ENCODE measurements at regions not wholly inside any gene's neighbourhood (a gene's known extent, or its start where the extent isn't known, plus 50 kb on each side); places are given as distances from the start of the nearest gene placed in this dataset.
"Not testable (repeated sequence)": the region's sequence is repeated elsewhere in the genome, so short reads cannot be mapped to it uniquely, and the experiment has no call there.

DNA sequence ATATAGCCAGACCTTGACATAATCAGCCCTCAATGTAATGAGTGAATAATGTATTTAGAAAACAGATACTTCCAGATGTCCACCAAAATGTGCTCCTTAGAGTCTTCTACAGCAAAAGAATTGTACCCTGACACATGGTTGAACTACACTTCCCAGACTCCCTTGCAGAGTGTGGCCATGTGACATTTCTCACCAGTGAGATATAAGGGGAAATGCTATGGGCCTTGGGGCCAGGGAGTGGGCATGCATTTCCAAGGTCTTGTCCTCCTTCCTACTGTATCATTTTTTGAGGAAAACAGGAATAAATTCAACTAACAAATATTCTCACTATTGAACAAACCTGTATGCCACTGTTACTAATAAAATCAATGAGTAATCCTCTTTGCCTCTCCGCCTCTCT, 211.4 kb upstream of the SMLR1 start:
- peaks cover 5 to 7% of the 10 kb centered on the region in 2 donors for H3K9me3 Mint-ChIP-seq
- no peak overlapping the region for H3K27ac Mint-ChIP-seq
- H3K4me3 Mint-ChIP-seq, result no peak overlapping the region
- no peak for ATAC-seq
- DNase-seq, result no peak
- H3K27me3 Mint-ChIP-seq, result no peaks in the 10 kb centered on the region
- peaks cover 17% of the 10 kb centered on the region for H3K4me1 Mint-ChIP-seq

DNA sequence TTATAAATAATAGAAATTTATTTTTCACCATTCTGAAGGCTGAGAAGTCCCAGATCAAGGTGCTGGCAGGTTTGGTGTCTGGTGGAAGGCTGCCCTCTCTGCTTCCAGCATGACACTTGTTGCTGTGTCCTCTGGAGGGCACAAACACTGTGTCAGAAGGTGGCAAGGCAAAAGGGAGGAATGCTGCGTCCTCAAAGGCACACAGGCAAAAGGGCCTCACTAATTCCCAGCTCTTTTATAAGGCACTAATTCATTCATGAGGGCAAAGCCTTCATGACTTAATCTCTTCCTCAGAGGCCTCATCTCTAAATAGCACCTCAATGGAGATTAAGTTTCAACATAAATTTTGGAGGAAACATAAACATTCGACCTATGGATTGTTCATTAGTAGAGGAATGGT, 209.5 kb upstream of the SMLR1 start:
- no peak overlapping the region for H3K27ac Mint-ChIP-seq
- ATAC-seq (no peak), DNase-seq (no peak)
- peaks cover 5 to 7% of the 10 kb centered on the region in 2 donors for H3K9me3 Mint-ChIP-seq
- H3K27me3 Mint-ChIP-seq, result no peaks in the 10 kb centered on the region
- H3K4me1 Mint-ChIP-seq, result peaks cover 17% of the 10 kb centered on the region
- H3K4me3 Mint-ChIP-seq, result no peak overlapping the region

DNA sequence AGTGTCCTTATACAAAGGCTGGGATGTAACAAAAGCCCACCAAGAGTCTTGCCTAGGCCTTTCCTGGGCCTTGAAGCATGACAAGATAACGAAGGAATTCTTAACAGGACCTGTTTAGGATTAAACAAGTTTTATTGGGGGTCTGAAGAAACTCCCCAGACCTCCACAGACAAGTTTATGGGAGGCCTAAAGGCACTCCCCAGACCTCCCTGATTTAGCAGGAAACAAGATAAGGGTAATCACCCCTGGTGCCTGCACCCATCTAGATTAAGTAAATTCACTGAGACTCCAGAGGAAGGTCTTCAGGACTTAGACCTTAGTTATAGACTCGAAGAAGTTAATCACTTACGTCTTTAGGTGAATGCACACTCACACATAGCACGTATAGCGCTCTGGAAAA, 208.4 kb upstream of the SMLR1 start:
- not testable (repeated sequence) for H3K27me3 Mint-ChIP-seq, ATAC-seq, H3K27ac Mint-ChIP-seq, DNase-seq, H3K4me3 Mint-ChIP-seq
- H3K9me3 Mint-ChIP-seq, result peaks cover 16 to 18% of the 10 kb centered on the region in 2 donors
- H3K4me1 Mint-ChIP-seq, result peaks cover 26% of the 10 kb centered on the region

DNA sequence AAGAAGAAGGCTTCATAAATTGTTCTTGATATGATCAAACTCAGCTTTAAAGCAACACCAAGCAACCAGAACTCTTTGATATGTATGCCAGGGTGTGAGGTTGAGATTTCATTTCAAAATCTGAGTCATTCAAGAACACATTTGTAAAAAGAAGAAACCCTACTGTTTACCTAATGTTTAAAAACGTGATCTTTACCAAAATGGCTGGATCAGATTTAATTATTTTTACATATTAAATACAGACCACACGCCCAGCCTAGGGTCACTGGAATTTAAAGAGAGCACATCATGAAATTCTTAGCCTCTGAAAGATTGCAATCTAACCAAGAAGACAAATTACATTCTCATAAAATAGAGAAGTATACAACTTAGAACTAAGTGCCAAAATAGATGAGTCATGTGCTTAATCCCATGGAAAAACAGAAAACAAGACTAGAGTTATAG, 206.8 kb upstream of the SMLR1 start:
- DNase-seq, result no peak
- peaks cover 17 to 18% of the 10 kb centered on the region in 2 donors for H3K9me3 Mint-ChIP-seq
- ATAC-seq, result peak; percentile 80

DNA sequence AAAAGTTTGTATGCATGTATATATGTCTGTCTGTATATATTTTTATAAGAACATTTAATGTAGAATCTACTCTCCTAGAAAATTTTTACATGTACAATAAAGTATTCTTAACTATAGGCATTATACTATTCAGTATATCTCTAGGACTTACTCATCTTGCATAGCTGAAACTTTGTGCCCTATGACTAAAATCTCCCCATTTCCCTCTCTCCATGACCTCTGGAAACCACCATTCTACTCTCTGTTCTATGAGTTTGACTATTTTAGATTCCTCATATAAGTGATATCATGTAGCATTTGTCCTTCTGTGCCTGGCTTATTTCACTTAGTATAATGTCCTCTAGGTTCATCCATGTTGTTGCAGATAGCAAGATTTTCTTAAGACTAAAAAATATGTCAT, 205.1 kb upstream of the SMLR1 start:
- peaks cover 26% of the 10 kb centered on the region for H3K4me1 Mint-ChIP-seq
- peak; percentile 86 for ATAC-seq
- H3K27me3 Mint-ChIP-seq, result no peaks in the 10 kb centered on the region
- H3K27ac Mint-ChIP-seq, result no peak overlapping the region
- no peak overlapping the region for H3K4me3 Mint-ChIP-seq
- H3K9me3 Mint-ChIP-seq, result peaks cover 10 to 11% of the 10 kb centered on the region in 2 donors
- DNase-seq, result peak in 1 of 2 donors; percentile 13

More for the DNA sequence above, 206.8 kb upstream of the SMLR1 start:
- no peak overlapping the region for H3K27ac Mint-ChIP-seq
- no peaks in the 10 kb centered on the region for H3K27me3 Mint-ChIP-seq
- no peak overlapping the region for H3K4me3 Mint-ChIP-seq
- H3K4me1 Mint-ChIP-seq, result peaks cover 29% of the 10 kb centered on the region

DNA sequence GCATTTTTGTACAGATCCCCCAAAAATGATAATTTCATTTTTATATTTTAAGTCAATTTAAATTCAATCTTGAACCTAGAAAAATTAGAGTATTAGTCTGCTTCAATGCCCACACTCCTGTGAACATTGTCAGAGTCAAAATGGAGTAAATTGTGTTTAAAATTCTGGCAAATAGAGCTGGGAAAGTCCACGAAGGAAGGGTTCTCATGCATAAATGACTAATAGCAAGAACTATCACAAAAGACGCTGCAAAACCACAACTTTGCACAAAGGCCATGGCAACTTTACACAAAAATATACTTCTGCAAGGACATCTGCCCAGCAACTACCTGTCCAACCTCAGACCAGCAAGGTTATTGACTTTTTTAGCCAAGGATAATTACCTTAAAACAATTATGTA, 203.2 kb upstream of the SMLR1 start:
- no peak overlapping the region for H3K4me3 Mint-ChIP-seq
- H3K27ac Mint-ChIP-seq, result no peak overlapping the region
- DNase-seq (peak in 1 of 2 donors; percentile 17), ATAC-seq (no peak)
- peaks cover 10 to 11% of the 10 kb centered on the region in 2 donors for H3K9me3 Mint-ChIP-seq
- H3K4me1 Mint-ChIP-seq, result peaks cover 25% of the 10 kb centered on the region
- H3K27me3 Mint-ChIP-seq, result no peaks in the 10 kb centered on the region

DNA sequence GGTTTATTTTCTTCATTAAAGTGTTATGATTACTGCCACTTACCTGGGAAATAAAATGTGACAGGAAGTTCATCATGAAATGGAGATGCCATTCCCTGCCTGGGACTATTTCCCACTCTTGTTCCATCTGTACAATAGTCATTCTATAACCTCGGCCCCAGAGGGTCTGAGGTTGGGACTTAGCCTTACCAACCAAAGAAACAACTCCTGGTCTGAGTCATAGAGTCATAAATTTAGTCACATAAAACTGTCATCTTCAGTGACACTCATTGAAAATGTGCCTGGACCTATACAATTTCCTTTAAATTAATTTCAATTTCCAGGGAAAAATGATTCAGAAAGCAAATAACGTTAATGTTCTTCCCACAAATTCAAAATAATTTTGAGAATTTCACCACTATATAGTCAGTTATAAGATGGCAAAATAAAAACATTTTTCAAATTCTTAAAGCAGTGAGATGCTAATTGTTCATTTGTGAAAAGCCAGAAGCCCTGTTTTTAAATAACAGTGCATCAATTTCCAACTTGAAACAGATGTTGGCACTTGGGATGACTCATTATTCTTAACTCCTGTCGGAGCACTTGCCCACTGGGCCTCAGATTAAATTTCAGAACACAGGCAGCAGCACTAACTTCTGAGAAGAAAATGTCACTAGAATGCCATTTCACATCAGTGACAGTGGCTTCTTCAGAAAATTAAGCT, 201.2 kb upstream of the SMLR1 start:
- no peaks in the 10 kb centered on the region for H3K27me3 Mint-ChIP-seq
- H3K4me1 Mint-ChIP-seq, result peaks cover 25% of the 10 kb centered on the region
- peak; percentile 91 for ATAC-seq
- peak in 1 of 2 donors; percentile 47 for DNase-seq
- no peak overlapping the region for H3K27ac Mint-ChIP-seq
- peaks cover 10 to 11% of the 10 kb centered on the region in 2 donors for H3K9me3 Mint-ChIP-seq
- peak overlapping the region in 1 of 2 donors; percentile 44 for H3K4me3 Mint-ChIP-seq

DNA sequence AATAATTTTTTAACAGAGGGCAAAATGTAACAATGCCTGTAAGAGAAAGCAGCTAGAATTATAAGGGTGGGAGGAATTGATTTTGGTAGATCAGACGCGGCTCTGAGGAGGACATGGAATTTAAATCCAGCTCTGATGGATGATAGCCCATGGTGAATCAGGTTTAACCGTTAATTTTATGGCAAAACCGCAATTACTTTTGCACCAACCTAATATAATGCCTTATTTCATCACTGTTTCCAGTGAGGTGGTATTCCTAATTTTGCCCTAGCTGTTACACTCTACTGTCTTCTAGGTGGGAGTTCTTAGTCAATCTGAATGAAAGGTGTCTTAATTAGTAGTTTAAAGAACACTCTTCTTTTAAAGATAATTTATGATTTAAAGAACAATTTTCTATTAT, 198.3 kb upstream of the SMLR1 start:
- Mint-ChIP-seq H3K4me1 (peaks cover 16% of the 10 kb centered on the region), H3K27ac (no peak overlapping the region), H3K27me3 (no peaks in the 10 kb centered on the region), H3K4me3 (no peak overlapping the region), H3K9me3 (peaks cover 0 to under 1% of the 10 kb centered on the region in 2 donors)
- DNase-seq, result no peak
- no peak for ATAC-seq

DNA sequence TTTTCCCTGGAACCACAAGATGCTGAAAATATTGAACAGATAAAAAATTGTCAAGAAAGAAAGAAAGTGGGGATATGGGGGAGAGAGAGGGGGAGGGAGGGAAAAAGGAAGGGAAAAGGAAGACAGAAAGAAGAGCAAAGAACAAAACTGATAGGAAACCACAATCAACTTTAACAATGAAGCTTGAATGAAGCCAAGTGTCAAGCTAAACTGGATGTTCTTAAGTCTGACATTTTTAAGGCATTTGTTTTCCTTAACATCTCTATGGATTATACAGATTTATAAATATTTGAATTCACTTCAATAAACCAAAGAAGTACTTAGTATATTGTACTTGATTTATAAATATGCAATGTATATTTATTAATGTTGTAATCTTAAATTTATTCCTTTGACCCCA, 197.6 kb upstream of the SMLR1 start:
- peaks cover 16% of the 10 kb centered on the region for H3K4me1 Mint-ChIP-seq
- no peak for ATAC-seq
- no peaks in the 10 kb centered on the region for H3K27me3 Mint-ChIP-seq

DNA sequence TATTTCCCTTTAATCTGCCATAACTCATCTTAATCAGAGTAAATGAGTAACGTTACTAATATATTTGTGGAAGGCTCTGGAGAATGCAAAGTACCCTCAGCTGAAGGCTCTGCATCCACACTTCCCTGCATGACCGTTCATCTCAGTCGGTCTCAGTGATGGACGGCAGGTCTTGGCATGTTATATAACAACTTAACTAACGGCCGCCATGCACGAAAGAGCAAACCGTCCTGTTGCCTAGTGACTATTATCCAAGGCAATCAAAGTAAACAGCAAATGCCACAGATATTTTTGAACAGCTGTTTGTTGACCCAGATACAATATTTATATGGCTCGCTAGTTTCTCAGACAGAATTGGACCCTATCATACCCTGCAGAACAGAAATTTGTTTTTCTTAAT, 194.9 kb upstream of the SMLR1 start:
- Mint-ChIP-seq H3K9me3 (peaks cover 12 to 18% of the 10 kb centered on the region in 2 donors), H3K4me3 (no peak overlapping the region), H3K4me1 (peaks cover 6% of the 10 kb centered on the region), H3K27ac (no peak overlapping the region), H3K27me3 (no peaks in the 10 kb centered on the region)
- ATAC-seq, result no peak
- DNase-seq, result no peak

More for the DNA sequence above, 197.6 kb upstream of the SMLR1 start:
- Mint-ChIP-seq H3K4me3 (no peak overlapping the region), H3K27ac (no peak overlapping the region), H3K9me3 (no peaks in the 10 kb centered on the region)
- no peak for DNase-seq

DNA sequence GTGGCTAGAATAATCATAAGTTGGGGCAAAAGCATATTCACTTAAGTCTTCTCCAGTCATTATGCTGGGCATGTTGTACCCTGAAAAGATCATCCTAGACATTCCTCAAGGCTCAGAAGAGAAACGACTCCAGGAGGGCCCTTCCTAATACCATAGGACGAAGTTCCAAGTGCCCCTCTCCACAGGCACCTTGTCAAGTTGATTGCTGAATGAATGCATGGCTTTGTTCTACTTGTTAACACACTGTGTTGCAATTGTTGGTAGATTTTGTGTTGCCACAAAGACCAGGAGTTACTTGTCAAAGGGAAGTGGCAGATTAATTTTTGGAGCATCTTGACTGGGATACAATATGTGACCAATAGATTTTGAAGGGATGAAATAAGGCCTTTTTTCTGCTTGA, 194.3 kb upstream of the SMLR1 start:
- no peak overlapping the region for H3K27ac Mint-ChIP-seq
- H3K9me3 Mint-ChIP-seq, result peaks cover 18 to 20% of the 10 kb centered on the region in 2 donors
- ATAC-seq (no peak), DNase-seq (no peak)
- no peaks in the 10 kb centered on the region for H3K27me3 Mint-ChIP-seq
- peaks cover 6% of the 10 kb centered on the region for H3K4me1 Mint-ChIP-seq
- H3K4me3 Mint-ChIP-seq, result no peak overlapping the region

DNA sequence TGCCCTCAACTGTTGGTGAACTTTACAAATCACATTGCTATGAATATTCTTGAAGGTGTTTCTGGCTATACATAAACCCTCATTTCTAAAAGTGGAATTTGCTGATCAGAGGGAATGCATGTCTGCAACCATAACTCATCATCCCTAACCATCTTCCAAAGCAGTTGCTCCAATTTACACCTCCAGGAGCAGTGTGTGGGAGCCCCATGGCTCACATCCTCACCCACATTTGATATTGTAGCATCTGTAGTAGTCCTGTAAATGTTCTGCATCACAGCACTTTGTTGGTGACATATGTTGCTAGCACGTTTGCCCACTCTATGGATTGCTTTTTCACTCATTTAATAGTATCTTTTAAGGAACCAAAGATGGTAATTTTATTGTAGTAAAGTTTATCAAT, 183.8 kb upstream of the SMLR1 start:
- H3K27ac Mint-ChIP-seq, result no peak overlapping the region
- no peaks in the 10 kb centered on the region for H3K27me3 Mint-ChIP-seq
- no peak for DNase-seq
- no peak overlapping the region for H3K4me3 Mint-ChIP-seq
- ATAC-seq, result no peak
- peaks cover 8% of the 10 kb centered on the region for H3K4me1 Mint-ChIP-seq
- H3K9me3 Mint-ChIP-seq, result peaks cover 21 to 33% of the 10 kb centered on the region in 2 donors

DNA sequence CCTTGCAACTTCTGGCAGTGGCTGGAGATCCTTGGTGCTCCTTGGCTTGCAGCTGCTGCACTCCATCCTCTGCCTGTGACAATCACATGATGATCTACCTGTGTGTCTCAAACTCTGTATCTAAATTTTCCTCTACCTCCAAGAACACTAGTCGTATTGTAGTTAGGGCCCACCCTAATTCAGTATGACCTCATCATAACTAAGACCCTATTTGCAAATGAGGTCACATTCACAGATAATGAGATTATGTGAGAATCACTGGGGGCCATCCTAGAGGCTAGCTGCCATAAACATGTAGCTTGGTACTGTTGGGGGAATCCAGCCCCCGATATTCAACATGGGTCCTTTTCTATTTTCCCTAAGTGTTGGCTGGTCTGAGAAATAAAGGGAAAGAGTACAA, 183.0 kb upstream of the SMLR1 start:
- no peak overlapping the region for H3K27ac Mint-ChIP-seq
- no peaks in the 10 kb centered on the region for H3K27me3 Mint-ChIP-seq
- ATAC-seq (no peak), DNase-seq (no peak)
- no peak overlapping the region for H3K4me3 Mint-ChIP-seq
- H3K4me1 Mint-ChIP-seq, result peaks cover 8% of the 10 kb centered on the region
- peaks cover 20 to 27% of the 10 kb centered on the region in 2 donors for H3K9me3 Mint-ChIP-seq

DNA sequence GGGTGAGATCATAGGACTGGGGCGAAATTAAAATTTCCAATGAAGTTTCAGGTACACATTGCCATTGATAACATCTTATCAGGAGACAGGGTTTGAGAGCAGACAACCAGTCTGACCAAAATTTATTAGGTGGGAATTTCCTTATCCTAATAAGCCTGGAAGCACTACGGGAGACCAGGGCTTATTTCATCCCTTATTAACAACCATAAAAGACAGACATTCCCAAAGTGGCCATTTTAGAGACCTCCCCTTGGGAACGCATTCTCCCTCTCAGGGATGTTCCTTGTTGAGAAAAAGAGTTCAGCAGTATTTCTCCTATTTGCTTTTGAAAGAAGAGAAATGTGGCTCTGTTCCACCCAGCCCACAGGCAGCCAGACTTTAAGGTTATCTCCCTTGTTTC, 182.4 kb upstream of the SMLR1 start:
- H3K4me3 Mint-ChIP-seq, ATAC-seq, H3K27me3 Mint-ChIP-seq, DNase-seq, H3K27ac Mint-ChIP-seq, H3K4me1 Mint-ChIP-seq: not testable (repeated sequence)
- H3K9me3 Mint-ChIP-seq, result peaks cover 16 to 22% of the 10 kb centered on the region in 2 donors

DNA sequence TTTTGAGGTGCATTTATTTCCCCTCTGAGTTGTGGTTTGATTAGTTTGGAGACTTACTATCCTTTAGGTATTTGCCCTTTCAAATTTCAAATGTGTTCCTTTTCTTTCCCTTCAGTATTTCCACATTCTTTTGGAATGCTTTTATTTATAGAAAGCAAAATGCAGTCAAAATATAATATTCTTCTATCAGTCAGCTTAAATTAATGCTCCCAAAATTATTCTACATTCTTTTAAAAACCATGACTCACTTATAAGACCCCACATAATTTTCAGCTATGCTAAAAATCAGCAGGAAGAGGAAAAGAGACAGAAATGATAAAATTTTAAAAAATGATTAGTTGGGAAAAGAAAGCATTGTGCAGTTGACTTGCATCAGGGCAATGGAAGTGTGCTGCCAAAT, 180.0 kb upstream of the SMLR1 start:
- no peak overlapping the region for H3K27ac Mint-ChIP-seq
- peaks cover 1% of the 10 kb centered on the region for H3K4me1 Mint-ChIP-seq
- DNase-seq, result no peak
- H3K9me3 Mint-ChIP-seq, result peaks cover 19 to 34% of the 10 kb centered on the region in 2 donors
- no peak overlapping the region for H3K4me3 Mint-ChIP-seq
- no peaks in the 10 kb centered on the region for H3K27me3 Mint-ChIP-seq
- ATAC-seq, result no peak

DNA sequence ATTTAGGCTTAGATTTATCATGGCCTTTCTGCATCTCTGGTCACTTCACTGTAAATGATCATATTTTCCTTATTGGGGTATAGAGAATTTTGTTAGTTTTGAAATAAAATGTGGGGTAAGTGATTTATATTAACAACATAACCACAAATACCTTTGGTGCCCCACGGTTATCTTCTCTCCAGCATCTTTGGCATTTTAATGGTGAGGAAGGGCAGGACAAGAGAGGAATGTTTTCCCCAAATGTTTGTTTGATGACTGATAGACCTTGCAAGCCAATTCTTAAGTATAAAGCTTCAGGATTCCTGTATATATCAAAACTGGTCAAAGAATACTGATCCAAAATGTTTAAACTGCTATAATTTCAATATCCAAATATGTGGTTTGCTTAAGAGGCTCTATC, 171.6 kb upstream of the SMLR1 start:
- Mint-ChIP-seq H3K4me1 (no peaks in the 10 kb centered on the region), H3K9me3 (peaks cover 3 to 5% of the 10 kb centered on the region in 2 donors), H3K27me3 (no peaks in the 10 kb centered on the region), H3K4me3 (no peak overlapping the region), H3K27ac (no peak overlapping the region)
- no peak for ATAC-seq
- no peak for DNase-seq

DNA sequence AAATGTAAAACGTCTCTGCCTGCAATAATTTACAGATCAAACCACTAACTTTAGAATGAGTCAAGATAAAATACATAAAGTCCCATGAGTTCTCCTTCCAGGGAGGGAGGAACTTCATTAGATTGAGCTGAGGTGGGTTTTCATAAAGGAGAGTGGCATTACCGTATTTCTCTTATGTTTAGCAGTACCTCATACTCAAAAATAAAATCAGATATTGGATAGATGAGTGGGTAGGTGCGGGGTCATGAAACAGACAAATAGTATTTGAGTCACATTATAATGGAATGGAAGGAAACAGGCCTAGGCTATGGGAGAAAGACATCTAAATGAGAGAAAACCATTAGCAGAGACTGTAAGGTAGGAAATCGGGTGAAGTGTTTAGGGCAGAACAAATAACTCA, 166.1 kb upstream of the SMLR1 start:
- Mint-ChIP-seq H3K27me3 (no peaks in the 10 kb centered on the region), H3K4me1 (no peaks in the 10 kb centered on the region), H3K4me3 (no peak overlapping the region), H3K27ac (no peak overlapping the region), H3K9me3 (no peaks in the 10 kb centered on the region)
- DNase-seq (no peak), ATAC-seq (no peak)
